SH-SY5Y (cell line): ENCODE measurements at regions not wholly inside any gene's neighbourhood (a gene's known extent, or its start where the extent isn't known, plus 50 kb on each side); places are given as distances from the start of the nearest gene placed in this dataset.

Experiments used
- GATA2 ChIP-seq: IDR thresholded peaks from 2 replicates; pipeline ENCODE4 v1.6.1; 2011; ENCODE audit warnings: mild to moderate bottlenecking, low read depth, low read length
- GATA3 ChIP-seq: IDR thresholded peaks from 2 replicates; pipeline ENCODE4 v1.6.1; 2011; ENCODE audit warnings: low read depth, mild to moderate bottlenecking, low read length, moderate library complexity

- TF ChIP-seq GATA3 = no peak
- TF ChIP-seq GATA2 = no peak
Measured at GRCh38 chr3:124298951-124299350, 307.0 kb upstream of the ROPN1 start.
